ENCODE measurements at regions not wholly inside any gene's neighbourhood (a gene's known extent, or its start where the extent isn't known, plus 50 kb on each side); places are given as distances from the start of the nearest gene placed in this dataset.

GRCh38 chr20:24866742-24867141, 82.3 kb upstream of the CST7 start:
- no peaks in the 10 kb centered on the region; the same call in 1 of the 2 replicates for H3K27me3 ChIP-seq (ENCODE audit: control insufficient read depth, insufficient read depth, low read length)
- no peak overlapping the region for H2BK20ac ChIP-seq (ENCODE audit: low read depth, low read length)
- H4K20me1 ChIP-seq (ENCODE audit: insufficient read depth, low read length) = no peaks in the 10 kb centered on the region
- H3K9me1 ChIP-seq (ENCODE audit: insufficient read depth, low read length) = no peaks in the 10 kb centered on the region
- no peak overlapping the region for H4K8ac ChIP-seq (ENCODE audit: low read depth in 2 of 2, low read length in 2 of 2)
- intact Hi-C loops (cut with micrococcal nuclease) = no loop called here
- DNase-seq = no peak
- no peak overlapping the region for H2AK5ac ChIP-seq (ENCODE audit: low read depth, low read length)
- H3K14ac ChIP-seq (replicated peaks; ENCODE audit: low read depth, low read length) = no peak overlapping the region
- H2BK15ac ChIP-seq (ENCODE audit: low read depth, low read length) = no peak overlapping the region
- H3K4me1 ChIP-seq (ENCODE audit: control insufficient read depth, insufficient read depth, low read length) = no peaks in the 10 kb centered on the region; the same call in 1 of the 2 replicates
- ChIA-PET CTCF (no interaction called here), POLR2A (ENCODE audit: unreplicated experiment) (no interaction called here)
- no peak overlapping the region for H4K5ac ChIP-seq (ENCODE audit: low read depth, low read length)
- H3K9me3 ChIP-seq (ENCODE audit: control insufficient read depth, insufficient read depth, low read length) = no peaks in the 10 kb centered on the region; the same call in 1 of the 2 replicates
- dilution Hi-C loops (cut with HindIII; ENCODE audit: low sequenced_read_pairs, unreplicated experiment) = no loop called here
- H2AK9ac ChIP-seq (replicated peaks; ENCODE audit: low read depth, low read length, poor library complexity) = no peak overlapping the region
- H3K9ac ChIP-seq (ENCODE audit: low read depth, low read length) = no peak overlapping the region
- H3K4ac ChIP-seq (ENCODE audit: low read depth, low read length) = no peak overlapping the region
- no peak overlapping the region for H3K27ac ChIP-seq (ENCODE audit: insufficient read depth, low read length)
- no peak overlapping the region for H3K23ac ChIP-seq (ENCODE audit: low read depth, low read length)
- H3K36me3 ChIP-seq (ENCODE audit: control insufficient read depth, insufficient read depth, low read length) = no peaks in the 10 kb centered on the region
- no peak overlapping the region for H2BK5ac ChIP-seq (ENCODE audit: low read depth, low read length, poor library complexity, severe bottlenecking)
- H3K56ac ChIP-seq (ENCODE audit: extremely low read depth, insufficient read depth, low read length) = no peak overlapping the region
- H3K4me3 ChIP-seq (ENCODE audit: insufficient read depth, low read depth, low read length) = no peak overlapping the region
- WGBS, 2 experiments (ENCODE audit: extremely low coverage in 2 of 2, insufficient read length in 1 of 2) = no CpG with 5 or more reads among the region's 4 CpGs
- TF ChIP-seq MAFK (IDR thresholded peaks at IDR 0.05; ENCODE audit: low read depth, low read length) (no peak), RAD21 (IDR thresholded peaks at IDR 0.05; ENCODE audit: low read length) (no peak), FOS (IDR thresholded peaks at IDR 0.05; ENCODE audit: low read depth, low read length) (no peak), CHD1 (IDR thresholded peaks at IDR 0.05; ENCODE audit: low read depth, low read length) (no peak), RFX5 (IDR thresholded peaks at IDR 0.05; ENCODE audit: low read depth, low read length) (no peak), CTCF (conservative IDR thresholded peaks at IDR 0.05; ENCODE audit: low read depth, low read length) (no peak), MAZ (IDR thresholded peaks at IDR 0.05; ENCODE audit: borderline replicate concordance, low read depth, low read length) (no peak), USF2 (IDR thresholded peaks at IDR 0.05; ENCODE audit: low read depth, low read length) (no peak), RCOR1 (IDR thresholded peaks at IDR 0.05; ENCODE audit: insufficient replicate concordance, low read length) (no peak), MXI1 (IDR thresholded peaks at IDR 0.05; ENCODE audit: borderline replicate concordance, low read depth, low read length) (no peak), NFE2L2 (IDR thresholded peaks at IDR 0.05; ENCODE audit: low read depth, low read length) (no peak), SMC3 (IDR thresholded peaks at IDR 0.05; ENCODE audit: low read depth, low read length) (no peak), CEBPB (IDR thresholded peaks at IDR 0.05; ENCODE audit: low read depth, low read length) (no peak)
- ATAC-seq (ENCODE audit: low read depth) = no peak
- H3K4me2 ChIP-seq (ENCODE audit: low read depth, low read length) = no peak overlapping the region
- H3K18ac ChIP-seq (ENCODE audit: low read depth, low read length) = no peak overlapping the region
- in situ Hi-C loops (cut with MboI; ENCODE audit: low sequenced_read_pairs) = no loop called here
- H2AFZ ChIP-seq (replicated peaks; ENCODE audit: low read length, poor library complexity) = no peak overlapping the region
- BruUV-seq (replicated peaks) = no TSS peak
- no peak overlapping the region for H4K91ac ChIP-seq (ENCODE audit: insufficient read depth, low read depth, low read length)
- no peaks in the 10 kb centered on the region for H3K79me1 ChIP-seq (ENCODE audit: low read depth in 1 of 2, low read length in 2 of 2)
- no peak overlapping the region for H2BK120ac ChIP-seq (ENCODE audit: low read depth, low read length)
